IPS-NIHi7 (cell line): ENCODE measurements at regions not wholly inside any gene's neighbourhood (a gene's known extent, or its start where the extent isn't known, plus 50 kb on each side); places are given as distances from the start of the nearest gene placed in this dataset.
"Not testable (repeated sequence)": the region's sequence is repeated elsewhere in the genome, so short reads cannot be mapped to it uniquely, and the experiment has no call there.

Source experiments
- DNase-seq: peaks from one replicate; pipeline ENCODE4 v3.0.0; 2012; ENCODE audit warnings: mixed read lengths; ENCODE audit errors: extremely low spot score

GRCh38 chr15:81828135-81828534 is 217.7 kb downstream of the MEX3B start:
- no peak for DNase-seq

- no peak for DNase-seq
These were observed 220.7 kb downstream of the MEX3B start for GRCh38 chr15:81825136-81825535.

GRCh38 chr15:81822587-81822986 is 223.2 kb downstream of the MEX3B start:
- not testable (repeated sequence) for DNase-seq

GRCh38 chr15:81819924-81820635 is 225.7 kb downstream of the MEX3B start:
- no peak for DNase-seq

- no peak for DNase-seq
These were observed 230.8 kb downstream of the MEX3B start for GRCh38 chr15:81814882-81815455.

- DNase-seq: peak; percentile 84
These were observed 232.6 kb downstream of the MEX3B start for GRCh38 chr15:81813215-81813614.

- DNase-seq: no peak
These were observed 233.4 kb downstream of the MEX3B start for GRCh38 chr15:81812456-81812855.

- no peak for DNase-seq
These were observed 234.1 kb downstream of the MEX3B start for GRCh38 chr15:81811736-81812135.

GRCh38 chr15:81809543-81809942 is 236.3 kb downstream of the MEX3B start:
- peak; percentile 54 for DNase-seq

- no peak for DNase-seq
These were observed 238.0 kb downstream of the MEX3B start for GRCh38 chr15:81807806-81808205.

GRCh38 chr15:81807186-81807585 is 238.6 kb downstream of the MEX3B start:
- DNase-seq: no peak

GRCh38 chr15:81795899-81796298 is 249.9 kb downstream of the MEX3B start:
- DNase-seq: no peak

- DNase-seq: no peak
These were observed 253.2 kb downstream of the MEX3B start for GRCh38 chr15:81792646-81793045.

GRCh38 chr15:81791322-81791721 is 254.5 kb downstream of the MEX3B start:
- not testable (repeated sequence) for DNase-seq

- no peak for DNase-seq
These were observed 256.4 kb downstream of the MEX3B start for GRCh38 chr15:81789403-81789802.

- no peak for DNase-seq
These were observed 259.0 kb downstream of the MEX3B start for GRCh38 chr15:81786776-81787175.

- DNase-seq: no peak
These were observed 260.1 kb downstream of the MEX3B start for GRCh38 chr15:81785679-81786078.

- DNase-seq: no peak
These were observed 260.6 kb downstream of the MEX3B start for GRCh38 chr15:81785181-81785580.

- DNase-seq: no peak
These were observed 261.1 kb downstream of the MEX3B start for GRCh38 chr15:81784751-81785150.

- no peak for DNase-seq
These were observed 262.2 kb downstream of the MEX3B start for GRCh38 chr15:81783586-81783985.

GRCh38 chr15:81783076-81783475 is 262.7 kb downstream of the MEX3B start:
- no peak for DNase-seq

- no peak for DNase-seq
These were observed 264.4 kb downstream of the MEX3B start for GRCh38 chr15:81781395-81781794.

GRCh38 chr15:81780966-81781365 is 264.9 kb downstream of the MEX3B start:
- DNase-seq: no peak

- DNase-seq: no peak
These were observed 266.6 kb downstream of the MEX3B start for GRCh38 chr15:81779181-81779580.
